ENCODE measurements at regions not wholly inside any gene's neighbourhood (a gene's known extent, or its start where the extent isn't known, plus 50 kb on each side); places are given as distances from the start of the nearest gene placed in this dataset.
"Not testable (repeated sequence)": the region's sequence is repeated elsewhere in the genome, so short reads cannot be mapped to it uniquely, and the experiment has no call there.

GRCh38 chr7:119886007-119886406, 387.0 kb upstream of the KCND2 start:
- intact Hi-C loops (cut with micrococcal nuclease): no loop called here
- no peak overlapping the region for H3K27ac ChIP-seq (replicated peaks)
- H3K4me1 ChIP-seq: no peaks in the 10 kb centered on the region
- no peak for TF ChIP-seq CTCF (IDR thresholded peaks at IDR 0.05; ENCODE audit: borderline replicate concordance)
- H3K27me3 ChIP-seq (ENCODE audit: low read depth): no peaks in the 10 kb centered on the region
- H3K4me3 ChIP-seq: no peak overlapping the region
- no peak for DNase-seq
- H3K9me3 ChIP-seq (replicated peaks): peaks cover 8% of the 10 kb centered on the region
- no peaks in the 10 kb centered on the region for H3K36me3 ChIP-seq

- H3K4me1 ChIP-seq; H3K27ac ChIP-seq (replicated peaks); H3K4me3 ChIP-seq; H3K27me3 ChIP-seq (ENCODE audit: low read depth); H3K36me3 ChIP-seq; DNase-seq; intact Hi-C loops (cut with micrococcal nuclease); H3K9me3 ChIP-seq (replicated peaks): not testable (repeated sequence)
Measured at GRCh38 chr7:119886525-119886924, 386.4 kb upstream of the KCND2 start.

GRCh38 chr7:119888251-119888650, 384.7 kb upstream of the KCND2 start:
- Histone ChIP-seq H3K4me3 (no peak overlapping the region), H3K4me1 (no peaks in the 10 kb centered on the region), H3K27me3 (ENCODE audit: low read depth) (no peaks in the 10 kb centered on the region), H3K9me3 (replicated peaks) (peaks cover 8% of the 10 kb centered on the region), H3K27ac (replicated peaks) (no peak overlapping the region), H3K36me3 (no peaks in the 10 kb centered on the region)
- no peak for TF ChIP-seq CTCF (IDR thresholded peaks at IDR 0.05; ENCODE audit: borderline replicate concordance)
- intact Hi-C loops (cut with micrococcal nuclease): no loop called here
- no peak for DNase-seq

- intact Hi-C loops (cut with micrococcal nuclease): no loop called here
- H3K27ac ChIP-seq (replicated peaks): no peak overlapping the region
- H3K27me3 ChIP-seq (ENCODE audit: low read depth): no peaks in the 10 kb centered on the region
- DNase-seq: no peak
- no peaks in the 10 kb centered on the region for H3K36me3 ChIP-seq
- no peaks in the 10 kb centered on the region for H3K4me1 ChIP-seq
- no peak for TF ChIP-seq CTCF (IDR thresholded peaks at IDR 0.05; ENCODE audit: borderline replicate concordance)
- H3K4me3 ChIP-seq: no peak overlapping the region
- H3K9me3 ChIP-seq (replicated peaks): peaks cover 1% of the 10 kb centered on the region
Measured at GRCh38 chr7:119890631-119891030, 382.3 kb upstream of the KCND2 start.

- no peaks in the 10 kb centered on the region for H3K4me1 ChIP-seq
- DNase-seq: no peak
Measured at GRCh38 chr7:119895320-119895719, 377.7 kb upstream of the KCND2 start.

GRCh38 chr7:119896386-119896785, 376.6 kb upstream of the KCND2 start:
- intact Hi-C loops (cut with micrococcal nuclease): no loop called here
- DNase-seq: no peak
- H3K27ac ChIP-seq (replicated peaks): no peak overlapping the region

More at GRCh38 chr7:119895320-119895719, 377.7 kb upstream of the KCND2 start:
- peaks cover 15% of the 10 kb centered on the region for H3K9me3 ChIP-seq (replicated peaks)
- H3K27me3 ChIP-seq (ENCODE audit: low read depth): no peaks in the 10 kb centered on the region
- TF ChIP-seq CTCF (IDR thresholded peaks at IDR 0.05; ENCODE audit: borderline replicate concordance): no peak
- H3K27ac ChIP-seq (replicated peaks): no peak overlapping the region
- H3K4me3 ChIP-seq: no peak overlapping the region
- no peaks in the 10 kb centered on the region for H3K36me3 ChIP-seq
- intact Hi-C loops (cut with micrococcal nuclease): no loop called here

More at GRCh38 chr7:119896386-119896785, 376.6 kb upstream of the KCND2 start:
- Histone ChIP-seq H3K9me3 (replicated peaks) (peaks cover 15% of the 10 kb centered on the region), H3K4me1 (no peaks in the 10 kb centered on the region), H3K27me3 (ENCODE audit: low read depth) (no peaks in the 10 kb centered on the region), H3K4me3 (no peak overlapping the region), H3K36me3 (no peaks in the 10 kb centered on the region)
- TF ChIP-seq CTCF (IDR thresholded peaks at IDR 0.05; ENCODE audit: borderline replicate concordance): no peak
